Nephron progenitor cell (in vitro differentiated cells): ENCODE measurements at regions not wholly inside any gene's neighbourhood (a gene's known extent, or its start where the extent isn't known, plus 50 kb on each side); places are given as distances from the start of the nearest gene placed in this dataset.

Experiments
- DNase-seq: peaks from one replicate; pipeline ENCODE4 v3.0.0; 2021
- H3K27ac Mint-ChIP-seq: 2 replicates; pipeline ENCODE4 v1.8.0; 2021; ENCODE audit warnings: mild to moderate bottlenecking, moderate library complexity, mixed read lengths
- H3K27me3 Mint-ChIP-seq: 2 replicates; pipeline ENCODE4 v1.8.0; 2021; ENCODE audit warnings: mild to moderate bottlenecking, low read depth, mixed read lengths; ENCODE audit not compliant: poor library complexity
- H3K36me3 Mint-ChIP-seq: 2 replicates; pipeline ENCODE4 v1.8.0; 2021; ENCODE audit warnings: low read depth, mixed read lengths
- H3K4me1 Mint-ChIP-seq: 2 replicates; pipeline ENCODE4 v1.8.0; 2021; ENCODE audit warnings: mixed read lengths
- H3K4me3 Mint-ChIP-seq: 2 replicates; pipeline ENCODE4 v1.8.0; 2021; ENCODE audit warnings: mild to moderate bottlenecking, moderate library complexity, mixed read lengths
- H3K9me3 Mint-ChIP-seq: 2 replicates; pipeline ENCODE4 v1.8.0; 2021; ENCODE audit warnings: mild to moderate bottlenecking, moderate library complexity, mixed read lengths
- TF ChIP-seq, protein P1 (sequence below): fragments of 200-600 bp; sonication (generic); IDR thresholded peaks from 2 replicates; pipeline ENCODE4 v1.5.0; 2021; ENCODE audit warnings: antibody characterized with exemption

DNA sequence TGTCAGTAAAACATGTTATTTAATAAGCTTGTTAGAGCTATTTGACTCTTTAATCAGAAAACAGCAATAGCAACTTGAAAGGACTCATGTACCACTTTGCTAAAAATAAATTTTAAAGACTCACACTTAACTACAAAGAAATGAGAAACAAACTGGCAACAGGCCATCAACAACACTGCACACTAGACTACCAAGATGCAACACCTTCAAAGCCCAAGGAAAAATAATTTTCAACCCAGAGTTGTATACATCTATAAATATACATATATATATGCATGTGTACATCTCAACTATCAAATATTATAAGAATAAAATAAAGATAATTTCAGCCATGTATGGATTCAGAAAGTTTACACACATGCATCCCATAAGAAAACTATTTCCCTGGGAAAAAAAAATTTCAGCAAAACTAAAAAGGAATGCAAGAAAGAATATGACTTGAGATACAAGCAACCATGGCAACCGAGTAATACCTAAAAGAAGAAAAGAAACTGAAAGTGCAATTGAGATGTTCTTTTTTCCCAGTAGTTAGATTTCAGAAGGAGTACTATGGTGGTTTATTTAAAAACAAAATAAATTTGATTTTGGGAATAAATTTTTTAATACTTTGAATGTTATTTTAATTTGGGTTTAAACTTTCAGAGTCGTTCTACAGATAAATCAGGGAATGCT is 303.8 kb downstream of the UBE3D start:
- Mint-ChIP-seq H3K4me1 (no peaks in the 10 kb centered on the region), H3K27ac (no peak overlapping the region), H3K36me3 (no peaks in the 10 kb centered on the region), H3K27me3 (no peaks in the 10 kb centered on the region), H3K9me3 (peaks cover 17% of the 10 kb centered on the region), H3K4me3 (no peak overlapping the region)
- TF ChIP-seq, protein P1, sequence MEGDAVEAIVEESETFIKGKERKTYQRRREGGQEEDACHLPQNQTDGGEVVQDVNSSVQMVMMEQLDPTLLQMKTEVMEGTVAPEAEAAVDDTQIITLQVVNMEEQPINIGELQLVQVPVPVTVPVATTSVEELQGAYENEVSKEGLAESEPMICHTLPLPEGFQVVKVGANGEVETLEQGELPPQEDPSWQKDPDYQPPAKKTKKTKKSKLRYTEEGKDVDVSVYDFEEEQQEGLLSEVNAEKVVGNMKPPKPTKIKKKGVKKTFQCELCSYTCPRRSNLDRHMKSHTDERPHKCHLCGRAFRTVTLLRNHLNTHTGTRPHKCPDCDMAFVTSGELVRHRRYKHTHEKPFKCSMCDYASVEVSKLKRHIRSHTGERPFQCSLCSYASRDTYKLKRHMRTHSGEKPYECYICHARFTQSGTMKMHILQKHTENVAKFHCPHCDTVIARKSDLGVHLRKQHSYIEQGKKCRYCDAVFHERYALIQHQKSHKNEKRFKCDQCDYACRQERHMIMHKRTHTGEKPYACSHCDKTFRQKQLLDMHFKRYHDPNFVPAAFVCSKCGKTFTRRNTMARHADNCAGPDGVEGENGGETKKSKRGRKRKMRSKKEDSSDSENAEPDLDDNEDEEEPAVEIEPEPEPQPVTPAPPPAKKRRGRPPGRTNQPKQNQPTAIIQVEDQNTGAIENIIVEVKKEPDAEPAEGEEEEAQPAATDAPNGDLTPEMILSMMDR, result no peak
- DNase-seq, result no peak

DNA sequence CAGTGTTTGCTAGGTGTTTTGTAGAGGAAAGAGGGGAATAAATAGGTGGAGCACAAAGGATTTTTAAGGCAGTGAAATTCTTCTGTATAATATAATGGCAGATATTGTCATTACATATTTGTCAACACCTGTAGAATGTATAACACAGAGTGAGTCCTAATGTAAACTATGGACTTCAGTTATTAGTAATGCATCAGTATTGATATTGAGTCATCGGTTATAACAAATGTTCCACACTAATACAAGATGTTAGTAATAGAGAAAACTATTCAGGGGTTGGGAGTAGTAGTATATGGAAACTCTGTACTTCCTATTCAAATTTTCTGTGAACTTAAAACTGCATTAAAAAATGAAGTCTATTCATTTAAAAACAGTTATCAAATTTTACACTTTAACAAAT is 299.2 kb downstream of the UBE3D start:
- DNase-seq, result no peak
- peaks cover 7% of the 10 kb centered on the region for H3K4me1 Mint-ChIP-seq
- TF ChIP-seq, protein P1, result no peak
- H3K9me3 Mint-ChIP-seq, result no peaks in the 10 kb centered on the region
- H3K27ac Mint-ChIP-seq, result no peak overlapping the region
- peaks cover 1% of the 10 kb centered on the region for H3K27me3 Mint-ChIP-seq
- no peaks in the 10 kb centered on the region for H3K36me3 Mint-ChIP-seq
- H3K4me3 Mint-ChIP-seq, result no peak overlapping the region

- DNase-seq, result no peak
- no peaks in the 10 kb centered on the region for H3K9me3 Mint-ChIP-seq
- no peak overlapping the region for H3K4me3 Mint-ChIP-seq
- TF ChIP-seq, protein P1, result no peak
- H3K36me3 Mint-ChIP-seq, result no peaks in the 10 kb centered on the region
- no peak overlapping the region for H3K27ac Mint-ChIP-seq
- H3K4me1 Mint-ChIP-seq, result peaks cover 7% of the 10 kb centered on the region
- H3K27me3 Mint-ChIP-seq, result peaks cover 3% of the 10 kb centered on the region
Observed at GRCh38 chr6:82767037-82767436, 298.6 kb downstream of the UBE3D start.

- Mint-ChIP-seq H3K36me3 (no peaks in the 10 kb centered on the region), H3K27ac (no peak overlapping the region), H3K27me3 (peaks cover 4% of the 10 kb centered on the region), H3K4me3 (no peak overlapping the region), H3K9me3 (no peaks in the 10 kb centered on the region), H3K4me1 (peaks cover 7% of the 10 kb centered on the region)
- TF ChIP-seq, protein P1, result no peak
- DNase-seq, result no peak
Observed at GRCh38 chr6:82767447-82767846, 298.2 kb downstream of the UBE3D start.

GRCh38 chr6:82772851-82773717 is 292.6 kb downstream of the UBE3D start:
- peaks cover 6% of the 10 kb centered on the region for H3K27me3 Mint-ChIP-seq
- H3K9me3 Mint-ChIP-seq, result no peaks in the 10 kb centered on the region
- no peak overlapping the region for H3K4me3 Mint-ChIP-seq
- DNase-seq, result no peak
- peaks cover under 1% of the 10 kb centered on the region for H3K4me1 Mint-ChIP-seq
- no peak overlapping the region for H3K27ac Mint-ChIP-seq
- TF ChIP-seq, protein P1, result no peak
- H3K36me3 Mint-ChIP-seq, result no peaks in the 10 kb centered on the region
